HG02884 (cell line): ENCODE measurements at regions not wholly inside any gene's neighbourhood (a gene's known extent, or its start where the extent isn't known, plus 50 kb on each side); places are given as distances from the start of the nearest gene placed in this dataset.
"Not testable (repeated sequence)": the region's sequence is repeated elsewhere in the genome, so short reads cannot be mapped to it uniquely, and the experiment has no call there.

ENCODE experiments used
- ATAC-seq: cut with Tn5 transposase; IDR thresholded peaks from one replicate; pipeline ENCODE4 v1.9.1; 2021; ENCODE audit warnings: mild to moderate bottlenecking, moderate library complexity; ENCODE audit not compliant: unreplicated experiment

DNA sequence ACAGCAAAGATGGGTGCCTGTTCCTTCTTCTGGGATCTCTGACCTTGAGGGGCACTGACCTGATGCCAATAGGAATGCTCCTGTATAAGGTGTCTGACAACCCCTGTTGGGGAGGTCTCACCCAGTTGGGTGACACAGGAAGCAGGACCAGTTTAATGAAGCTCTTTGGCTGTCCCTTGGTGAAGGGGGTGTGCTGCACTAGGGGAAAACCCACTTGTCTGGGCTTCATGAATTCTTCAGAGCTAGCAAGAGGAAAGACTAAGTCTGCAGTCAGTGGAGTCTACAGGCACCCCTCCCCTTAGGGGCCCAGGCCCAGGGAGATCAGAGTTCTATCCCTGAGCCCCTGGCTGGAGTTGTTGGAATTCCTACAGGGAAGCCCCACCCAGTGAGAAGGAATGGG is 550.8 kb upstream of the CHAC2 start:
- ATAC-seq: no peak

DNA sequence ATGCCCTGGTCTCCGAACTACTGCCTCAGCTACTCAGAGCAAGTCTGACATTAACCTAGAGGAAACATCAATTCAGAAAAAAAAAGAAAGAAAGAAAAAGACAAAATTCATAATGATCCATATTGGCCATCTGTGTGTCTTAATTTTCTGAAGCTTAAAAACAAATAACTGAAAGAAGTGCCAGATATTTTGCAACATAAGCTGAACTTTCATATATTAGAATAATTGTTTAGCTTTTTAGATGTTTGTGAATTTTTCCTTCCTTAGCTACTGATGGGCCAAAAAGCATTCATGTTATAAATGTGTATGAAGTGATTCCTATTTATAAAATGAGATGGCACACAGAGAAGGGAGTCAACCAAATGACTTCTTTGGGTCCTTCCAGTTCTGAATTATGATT is 555.0 kb upstream of the CHAC2 start:
- no peak for ATAC-seq

DNA sequence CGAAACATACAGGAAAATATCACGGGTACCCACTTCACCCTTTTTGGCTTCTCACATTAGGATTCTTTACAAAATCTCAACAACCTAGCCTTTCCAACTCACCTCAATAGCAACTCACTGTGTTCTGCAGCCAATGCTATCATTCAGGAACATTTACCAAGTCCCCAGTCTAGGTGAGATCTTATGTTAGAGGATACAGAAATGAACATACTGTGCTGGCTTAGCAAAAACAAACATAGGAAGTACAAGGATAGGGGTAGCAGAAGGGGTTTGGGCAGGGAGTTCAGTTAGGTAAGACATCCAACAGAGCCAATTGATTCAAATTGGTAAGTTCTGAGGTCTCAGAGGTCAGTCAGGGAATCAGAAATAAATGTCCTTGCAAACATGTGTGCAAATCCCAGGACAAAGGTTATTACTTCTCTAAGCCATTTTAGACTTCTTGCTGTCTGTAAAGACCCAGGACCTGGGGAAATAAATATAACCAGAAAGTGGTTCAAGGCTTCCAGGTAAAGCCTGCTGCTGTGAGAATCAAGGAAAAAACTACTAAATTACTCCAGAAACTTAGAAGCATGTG is 556.3 kb upstream of the CHAC2 start:
- no peak for ATAC-seq

DNA sequence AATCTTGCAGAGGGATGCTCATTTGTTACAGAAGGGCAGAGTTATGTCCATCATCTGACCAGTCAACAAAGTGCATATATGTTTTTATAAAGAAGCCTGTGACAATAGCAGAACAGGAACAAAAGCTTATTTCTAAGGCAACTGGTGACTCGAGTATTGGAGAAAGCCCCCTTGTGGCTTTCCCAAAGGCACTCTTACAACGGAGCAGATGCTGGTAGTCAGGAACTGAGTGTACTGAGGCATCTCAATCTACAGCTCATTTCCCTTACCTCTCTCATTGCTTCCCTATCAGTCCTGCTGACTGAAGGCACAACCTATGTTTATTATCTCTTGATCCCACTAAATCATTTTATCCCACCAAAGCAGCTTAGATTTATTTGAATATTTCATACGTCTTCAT is 557.1 kb upstream of the CHAC2 start:
- no peak for ATAC-seq

DNA sequence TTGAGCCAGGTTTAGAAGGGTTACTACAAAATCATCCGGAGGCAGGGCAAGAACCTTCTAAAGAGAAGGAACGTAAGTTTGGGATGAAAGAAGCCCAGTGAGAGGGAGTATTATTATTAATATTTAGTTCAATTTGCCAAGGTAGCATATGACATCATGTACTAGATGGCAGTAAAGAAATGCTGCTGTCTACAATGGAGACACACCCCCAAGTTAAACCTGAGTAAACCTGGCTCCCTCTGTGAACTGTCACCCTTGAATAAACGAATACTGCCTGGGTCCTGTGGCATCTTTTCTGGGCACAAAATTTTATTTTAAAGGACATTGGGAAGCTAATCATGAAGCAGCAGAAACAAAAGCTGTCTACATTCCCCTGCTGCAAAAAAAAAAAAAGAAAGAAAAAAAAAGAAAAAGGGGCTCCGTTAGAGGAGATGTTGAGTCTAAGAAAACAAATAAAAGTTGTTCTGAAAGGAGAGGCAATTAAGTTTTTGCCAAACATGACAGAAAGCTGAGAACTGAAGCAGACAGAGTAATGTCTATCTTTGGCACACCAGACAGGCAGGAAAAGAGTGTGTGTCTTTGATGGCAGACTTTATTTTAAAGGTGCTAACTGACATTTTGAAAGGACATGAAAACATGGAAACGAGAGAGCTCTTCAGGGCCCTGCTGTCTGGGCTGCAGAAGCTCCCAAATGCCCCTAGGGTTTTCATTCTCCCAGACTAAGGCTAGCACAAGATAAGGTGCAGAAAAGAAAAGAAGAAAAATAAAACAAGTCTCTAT is 557.7 kb upstream of the CHAC2 start:
- no peak for ATAC-seq

DNA sequence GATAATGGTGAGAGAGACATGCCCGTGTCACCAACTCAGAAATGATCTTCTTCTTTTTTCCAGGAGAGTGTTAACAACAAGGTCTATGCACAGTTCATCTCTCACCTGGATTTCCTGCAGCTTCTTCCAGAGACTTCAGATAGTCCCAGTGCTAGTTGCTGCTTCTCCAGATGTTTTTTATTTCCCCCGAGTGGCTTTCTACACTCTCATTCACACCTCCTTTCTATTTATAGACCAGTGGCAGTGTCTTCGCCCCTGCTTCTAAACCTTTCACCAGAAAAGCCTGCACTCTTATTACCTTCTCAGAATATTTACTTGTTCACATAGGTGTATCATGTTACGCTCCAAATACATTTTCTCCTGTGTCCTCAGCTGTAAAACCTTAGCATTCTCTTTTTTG is 558.8 kb upstream of the CHAC2 start:
- no peak for ATAC-seq

DNA sequence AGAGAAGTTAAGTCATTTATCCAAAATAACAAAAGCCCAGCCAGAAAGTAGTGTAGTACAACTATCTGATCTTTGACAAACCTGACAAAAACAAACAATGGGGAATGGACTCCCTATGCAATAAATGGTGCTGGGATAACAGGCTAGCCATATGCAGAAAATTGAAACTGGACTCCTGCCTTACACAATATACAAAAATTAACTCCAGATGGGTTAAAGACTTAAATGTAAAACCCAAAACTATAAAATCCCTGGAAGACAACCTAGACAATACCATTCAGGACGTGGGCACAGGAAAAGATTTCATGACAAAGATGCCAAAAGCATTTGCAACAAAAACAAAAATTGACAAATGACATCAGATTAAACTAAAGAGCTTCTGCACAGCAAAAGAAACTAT is 561.4 kb upstream of the CHAC2 start:
- not testable (repeated sequence) for ATAC-seq

DNA sequence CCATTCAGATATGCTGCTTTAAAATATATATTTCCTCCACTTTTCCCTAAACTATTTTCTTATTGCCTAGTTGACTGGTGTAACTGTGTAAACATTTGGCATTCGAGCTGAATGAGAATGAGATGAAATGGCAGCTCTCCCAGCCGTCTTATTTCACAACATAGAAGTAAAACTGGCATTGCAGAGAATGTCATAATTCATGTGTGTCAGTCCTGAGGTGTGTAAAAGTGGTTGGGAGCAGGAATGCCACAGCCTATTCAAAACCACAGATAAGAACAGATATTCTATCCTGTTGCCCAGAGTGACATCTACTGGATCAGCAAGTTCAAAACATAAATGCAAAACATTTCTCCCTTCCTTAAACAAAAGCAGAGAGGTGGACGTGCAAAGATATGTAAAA is 565.5 kb upstream of the CHAC2 start:
- ATAC-seq: no peak

DNA sequence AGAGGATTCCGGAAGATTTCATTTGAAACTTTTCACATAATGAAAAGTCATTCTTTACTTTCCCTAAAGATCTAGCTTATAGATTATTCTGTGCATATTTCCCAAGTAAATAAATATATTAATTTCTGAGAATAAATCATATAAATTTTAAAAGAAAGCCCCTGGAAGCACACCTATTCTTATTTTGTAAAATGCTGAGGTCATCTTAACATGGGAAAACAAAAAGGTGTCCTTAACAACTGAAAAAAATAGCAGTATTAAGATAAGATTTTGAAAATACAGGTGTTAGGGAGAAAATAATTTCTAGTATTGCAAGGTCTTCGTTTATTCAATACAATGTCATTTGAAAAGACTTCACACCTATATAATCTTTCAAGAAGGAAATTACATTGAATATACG is 567.5 kb upstream of the CHAC2 start:
- no peak for ATAC-seq

DNA sequence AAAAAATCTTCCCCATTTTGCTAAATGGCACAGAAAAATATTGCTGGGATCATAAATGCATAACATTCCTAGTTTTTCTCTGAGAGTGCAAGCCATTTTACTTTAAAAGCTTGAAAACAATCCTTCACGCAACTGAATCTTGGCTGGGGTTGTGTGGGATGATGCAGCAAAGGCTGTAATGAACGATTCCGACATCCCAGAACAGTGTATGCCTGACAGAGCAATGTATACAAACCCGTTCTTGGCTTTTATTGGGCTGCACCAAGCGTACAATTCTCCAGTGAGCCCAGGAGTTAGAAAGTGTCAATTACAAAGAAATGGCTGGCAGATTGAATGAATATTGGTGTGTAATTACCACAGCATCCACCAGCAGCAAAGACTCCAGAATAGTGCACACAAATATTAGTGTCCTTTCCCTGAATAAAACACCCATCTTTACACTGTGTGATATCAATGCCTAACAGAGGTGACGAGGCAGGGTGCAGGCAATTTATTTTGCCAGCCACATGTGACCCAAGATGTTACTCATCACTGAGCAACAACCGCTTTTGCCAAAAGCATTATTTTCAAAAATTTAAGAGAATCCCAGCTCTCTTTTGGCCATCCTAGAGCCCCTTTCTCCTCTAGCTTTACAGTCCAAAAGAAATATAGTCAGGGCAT is 578.6 kb upstream of the CHAC2 start:
- ATAC-seq: no peak

DNA sequence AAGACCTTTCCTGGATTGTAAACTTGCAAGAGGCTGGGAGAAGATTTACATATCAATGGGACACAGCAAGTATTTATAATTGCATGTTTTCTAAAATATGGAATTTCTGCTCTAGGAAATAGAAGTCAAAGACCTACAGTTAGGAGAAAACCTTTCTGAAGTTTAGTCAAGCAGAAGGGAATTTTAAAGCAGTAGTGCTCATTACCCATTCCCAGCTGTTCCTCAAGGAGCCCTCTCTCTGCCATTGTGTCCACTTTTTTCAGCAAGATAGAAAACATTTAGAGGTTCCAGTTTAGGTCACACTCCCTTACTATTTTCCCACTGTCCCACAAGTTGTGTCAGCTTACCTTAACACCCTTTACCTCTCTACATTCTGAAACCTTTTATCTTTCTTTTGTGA is 584.0 kb upstream of the CHAC2 start:
- ATAC-seq: no peak

DNA sequence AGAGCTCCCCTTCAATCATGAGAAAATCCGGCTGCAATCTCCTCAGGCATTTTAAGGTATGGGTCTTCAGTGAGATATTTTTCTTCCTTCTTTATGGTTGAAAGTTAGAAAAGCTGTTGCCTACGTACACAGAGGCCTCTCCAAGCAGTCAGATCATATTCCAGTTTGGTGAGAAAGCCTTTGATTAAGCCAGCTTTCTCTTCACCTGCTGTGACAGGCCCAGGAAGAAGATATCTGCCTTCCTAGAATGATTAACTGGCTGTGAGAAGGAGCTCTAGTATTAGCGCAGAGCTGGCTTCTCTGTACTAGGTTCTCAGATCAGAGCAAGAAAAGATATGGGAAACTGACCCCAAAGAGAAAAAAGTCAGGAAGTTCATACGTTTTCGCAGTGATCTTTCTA is 585.0 kb upstream of the CHAC2 start:
- ATAC-seq: no peak

DNA sequence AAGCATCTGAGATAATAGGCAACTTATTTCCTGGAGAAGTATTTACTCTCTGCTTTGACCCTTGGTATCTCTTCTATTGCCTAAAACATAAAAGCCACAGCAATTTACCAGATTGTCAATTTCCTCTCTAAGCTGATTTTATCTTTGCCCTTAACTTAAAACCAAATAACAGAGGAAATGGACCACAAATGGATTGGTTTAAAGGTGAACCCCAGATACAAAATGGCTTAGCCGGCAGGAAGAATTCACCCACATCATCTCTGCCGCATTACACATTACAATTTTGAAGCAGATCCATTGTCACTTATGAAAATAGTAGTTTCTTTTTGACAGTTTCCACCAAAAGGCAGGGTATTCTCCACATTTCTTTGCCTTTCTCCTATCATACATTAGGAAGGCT is 585.8 kb upstream of the CHAC2 start:
- ATAC-seq: no peak

DNA sequence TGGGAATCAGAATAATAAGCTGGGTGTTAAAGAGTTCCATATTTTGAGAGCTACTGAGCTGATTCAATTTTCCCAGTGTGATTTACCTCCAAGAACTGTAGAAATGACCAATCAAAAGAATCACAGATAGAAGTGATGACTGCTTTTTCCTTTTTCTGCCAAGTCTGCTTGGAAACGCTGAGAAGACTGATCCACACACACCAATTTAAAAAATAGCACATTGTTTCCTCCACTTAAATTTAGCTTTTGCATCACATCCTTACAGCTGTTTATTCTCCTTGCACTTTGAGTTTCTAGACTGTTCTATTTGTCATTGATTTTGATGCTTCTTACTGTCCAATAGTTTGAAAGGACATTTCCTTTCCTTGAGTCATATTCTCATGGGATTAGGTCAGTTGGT is 590.3 kb upstream of the CHAC2 start:
- no peak for ATAC-seq

DNA sequence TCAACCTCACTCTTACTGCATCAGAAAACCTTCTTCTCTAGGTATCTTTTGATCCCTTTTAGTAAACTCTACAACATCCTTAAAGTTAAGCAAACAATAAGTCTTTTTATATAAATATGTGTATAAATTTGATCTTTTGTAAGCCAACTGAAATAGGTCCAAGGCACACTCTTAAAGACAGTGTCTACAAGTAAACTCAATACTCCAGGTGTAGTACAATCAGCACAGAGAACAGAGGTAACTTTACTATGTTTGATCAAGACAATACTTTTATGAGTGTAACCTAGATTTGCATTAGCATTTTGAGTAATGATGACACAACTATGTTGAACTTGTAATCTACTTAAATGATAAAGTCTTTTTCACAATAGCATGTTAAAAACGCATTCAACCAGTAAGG is 593.1 kb upstream of the CHAC2 start:
- no peak for ATAC-seq

DNA sequence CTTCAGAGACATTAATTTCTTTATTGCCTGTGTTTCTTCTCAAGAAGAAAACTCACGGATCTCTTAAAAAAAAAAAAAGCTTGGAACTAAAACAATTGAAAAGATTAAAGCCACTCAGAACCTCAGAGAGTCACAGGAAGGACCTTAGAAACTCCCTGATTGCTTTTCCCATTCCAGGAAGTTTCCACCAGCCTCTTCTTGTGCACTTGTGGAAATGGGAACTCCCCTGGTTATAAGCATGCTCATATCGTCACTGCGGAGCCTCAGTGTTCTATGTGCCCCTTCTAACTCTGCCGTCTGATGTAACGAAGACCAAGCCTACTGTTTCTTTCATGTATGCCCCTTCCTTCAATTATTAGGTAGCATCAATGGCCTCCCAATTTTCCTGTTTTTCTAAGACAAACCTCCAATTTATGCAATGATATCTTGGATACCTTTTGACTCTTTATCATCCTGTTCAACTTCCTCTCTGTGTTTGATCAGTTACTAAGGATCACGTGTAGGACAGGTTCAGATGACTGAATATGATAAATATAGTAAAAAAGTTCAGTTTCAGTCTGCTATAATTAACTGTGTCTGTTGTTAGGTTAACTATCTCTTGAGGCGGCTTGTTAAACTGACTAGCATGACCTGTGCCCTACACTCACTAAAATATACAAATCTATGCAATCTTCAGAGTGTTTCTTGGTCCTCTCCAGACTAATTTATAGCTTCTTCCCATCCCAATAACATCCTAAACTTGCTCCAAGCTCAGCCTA is 593.7 kb upstream of the CHAC2 start:
- ATAC-seq: no peak

DNA sequence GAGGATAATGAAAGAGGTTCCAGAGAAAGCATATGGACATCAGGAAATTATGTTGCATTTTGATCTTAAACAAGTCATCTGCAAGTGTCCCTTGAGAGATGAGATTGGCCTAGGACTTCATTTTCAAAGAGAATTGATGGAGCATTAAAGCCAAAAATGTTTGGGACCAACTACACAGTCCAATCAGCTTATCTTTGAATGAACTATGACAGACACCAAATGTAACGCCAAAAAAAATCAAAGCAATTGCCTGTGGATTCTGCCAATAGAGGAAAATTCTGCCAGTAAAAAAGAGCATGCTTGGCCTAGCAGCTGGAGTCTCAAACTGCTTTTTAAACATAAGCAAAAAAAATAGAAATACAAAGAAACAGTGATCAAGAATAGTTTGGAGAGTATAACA is 594.5 kb upstream of the CHAC2 start:
- ATAC-seq: no peak

DNA sequence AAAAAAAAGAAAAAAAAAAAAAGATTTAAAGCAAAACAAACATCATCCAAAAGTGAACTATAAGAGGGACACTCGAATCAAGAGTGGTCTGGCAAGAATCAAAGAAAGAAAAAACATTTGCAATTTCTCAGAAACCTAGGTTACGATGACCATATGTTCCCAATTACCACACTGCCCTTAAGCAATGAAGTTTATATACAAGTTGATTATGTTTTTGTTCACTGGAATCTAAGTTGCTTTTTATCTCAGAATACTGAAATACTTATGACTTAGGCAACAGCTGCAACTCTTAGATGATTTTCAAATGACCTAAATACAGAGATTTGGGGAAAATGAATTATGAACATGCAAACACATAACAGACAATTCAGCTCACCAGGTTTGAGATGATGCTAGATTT is 597.1 kb upstream of the CHAC2 start:
- ATAC-seq: no peak

DNA sequence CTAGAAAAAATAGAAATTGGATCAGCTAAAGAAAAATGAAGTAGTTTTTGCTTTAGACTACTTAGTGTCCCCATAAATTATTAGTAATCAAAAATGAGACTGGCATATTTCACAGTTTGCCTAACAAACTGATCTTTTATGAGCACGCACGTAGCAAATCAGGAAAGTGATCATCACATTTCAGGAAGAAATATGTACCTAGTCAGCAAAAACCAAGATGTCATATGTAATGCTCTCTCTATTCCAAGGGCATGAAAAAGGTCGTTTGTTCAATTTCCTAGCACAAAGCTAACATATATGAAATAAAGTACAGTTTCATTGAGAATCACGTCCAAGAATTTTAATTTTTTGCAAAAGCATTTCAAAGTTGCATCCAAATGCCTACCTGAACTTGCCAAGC is 600.4 kb upstream of the CHAC2 start:
- ATAC-seq: no peak

DNA sequence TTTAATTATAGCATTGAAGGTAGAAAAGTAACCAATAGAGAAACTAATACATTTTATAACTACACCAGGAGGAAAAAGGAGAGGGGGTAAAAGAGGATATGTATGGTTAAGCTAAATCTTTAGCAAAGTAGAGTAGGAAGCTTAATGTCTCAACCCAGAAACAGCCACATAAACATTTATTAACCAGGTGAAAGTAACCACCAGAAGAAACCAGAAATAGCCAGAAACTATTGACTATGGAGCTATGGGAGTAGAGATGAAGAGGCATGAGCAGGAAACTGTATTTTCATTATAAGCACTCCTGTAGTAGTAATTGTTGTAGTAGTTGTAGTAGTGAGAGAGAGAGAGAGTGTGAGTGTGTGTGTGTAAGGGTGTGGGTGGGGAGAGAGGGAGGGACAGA is 617.5 kb upstream of the CHAC2 start:
- no peak for ATAC-seq

DNA sequence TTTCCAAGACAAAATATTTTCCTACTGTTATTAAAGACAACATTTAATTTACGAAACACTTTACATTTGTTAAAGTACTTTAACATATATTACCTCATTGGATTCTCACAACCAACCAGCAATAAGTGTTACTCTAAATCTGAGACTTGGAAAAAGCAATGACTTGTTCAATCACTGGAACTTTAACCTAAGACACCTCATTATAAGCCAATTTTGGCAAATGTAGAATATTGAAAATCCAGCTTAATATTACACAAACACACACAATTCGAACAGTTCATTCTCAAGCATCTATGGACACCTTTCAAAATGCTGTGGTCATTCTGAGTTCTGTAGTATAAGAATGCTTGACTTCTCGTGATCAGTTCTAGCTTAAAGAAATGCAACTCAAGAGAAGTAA is 619.4 kb upstream of the CHAC2 start:
- no peak for ATAC-seq

DNA sequence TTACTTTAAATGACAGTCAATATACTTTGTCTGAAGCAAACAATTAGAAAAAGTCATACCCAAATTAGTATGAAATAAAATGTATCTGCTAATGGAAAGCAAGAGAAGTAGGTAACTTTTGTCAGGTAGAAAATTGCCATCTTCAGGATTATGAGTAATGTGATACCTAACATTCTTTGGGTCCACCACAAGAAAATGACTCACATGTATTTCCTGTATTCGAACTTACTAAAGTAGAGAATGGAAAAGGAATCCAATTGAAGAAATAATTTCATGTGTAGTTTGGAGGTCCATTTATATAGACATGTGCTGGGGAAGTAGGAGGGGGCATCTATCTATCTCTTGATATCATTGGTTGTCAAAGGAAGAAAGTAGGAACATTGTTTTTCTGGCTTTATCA is 636.2 kb upstream of the CHAC2 start:
- ATAC-seq: no peak
